ENCODE measurements at regions not wholly inside any gene's neighbourhood (a gene's known extent, or its start where the extent isn't known, plus 50 kb on each side); places are given as distances from the start of the nearest gene placed in this dataset.

GRCh38 chr7:85823396-85824080 lies 636.7 kb upstream of the SEMA3D start:
- H3K23ac ChIP-seq (ENCODE audit: insufficient read length): no peak overlapping the region

More at GRCh38 chr7:85823396-85824080, 636.7 kb upstream of the SEMA3D start:
- H3K36me3 ChIP-seq (ENCODE audit: control insufficient read depth in 2 of 4, insufficient read depth in 4 of 4, low read length in 3 of 4): no peaks in the 10 kb centered on the region
- CTCF ChIA-PET (ENCODE audit: partially characterized antibody): interaction anchor here (0.7 to 1.2 kb wide), 2 partner anchors 13 to 71 kb away, joined by 3 read pairs; no protein-coding TSS in a partner anchor
- H3K14ac ChIP-seq (ENCODE audit: insufficient read length): no peak overlapping the region
- no peaks in the 10 kb centered on the region for H4K20me1 ChIP-seq (replicated peaks in 1 of 2; ENCODE audit: control insufficient read depth in 1 of 2, insufficient read depth in 2 of 2, low read length in 2 of 2)
- no peak overlapping the region for H3K27ac ChIP-seq (ENCODE audit: low read depth, low read length)
- no peak overlapping the region for H3K18ac ChIP-seq (ENCODE audit: extremely low read depth, low read length)
- 88% methylated on average over 8 of the region's 8 CpGs; no CpG with 5 or more reads in 1 of the 2 experiments for WGBS, 2 experiments (ENCODE audit: extremely low coverage in 1 of 2, insufficient coverage in 1 of 2, insufficient read length in 1 of 2, insufficient replicate concordance in 2 of 2, low coverage in 1 of 2, low lambda C conversion rate in 2 of 2, missing lambda C conversion rate in 1 of 2)
- no peaks in the 10 kb centered on the region; a peak in 1 of 7 replicates for H3K4me1 ChIP-seq (replicated peaks in 1 of 4; ENCODE audit: control insufficient read depth in 3 of 4, insufficient read depth in 4 of 4, low read length in 3 of 4)
- no peaks in the 10 kb centered on the region; a peak in 1 of 7 replicates for H3K27me3 ChIP-seq (replicated peaks in 1 of 4; ENCODE audit: control insufficient read depth in 3 of 4, extremely low read depth in 1 of 4, insufficient read depth in 3 of 4, low read length in 3 of 4)
- no peak overlapping the region for H2BK120ac ChIP-seq (replicated peaks; ENCODE audit: low read depth, low read length)
- no peak overlapping the region for H3K4ac ChIP-seq (replicated peaks; ENCODE audit: insufficient read length, low read depth, low read length)
- no peak overlapping the region for H2AFZ ChIP-seq (ENCODE audit: low read length)
- H3K23me2 ChIP-seq (ENCODE audit: low read depth, low read length): no peaks in the 10 kb centered on the region
- H3K4me3 ChIP-seq (ENCODE audit: extremely low read depth in 1 of 4, insufficient read depth in 2 of 4, low read depth in 3 of 4, low read length in 4 of 4): no peak overlapping the region
- H3K4me2 ChIP-seq (ENCODE audit: insufficient read depth in 1 of 2, low read depth in 2 of 2, low read length in 2 of 2): no peak overlapping the region
- no peaks in the 10 kb centered on the region for H3K79me1 ChIP-seq (ENCODE audit: low read depth, low read length)
- no peak for DNase-seq (ENCODE audit: low read depth in 1 of 2, low spot score in 2 of 2)
- H4K91ac ChIP-seq (replicated peaks; ENCODE audit: insufficient read length, low read length): no peak overlapping the region
- no peak overlapping the region for H3K9ac ChIP-seq (replicated peaks in 1 of 4; ENCODE audit: extremely low read depth in 1 of 4, low read depth in 3 of 4, low read length in 3 of 4)
- POLR2A ChIA-PET (ENCODE audit: partially characterized antibody): no interaction called here
- no peak overlapping the region for H2AK5ac ChIP-seq (ENCODE audit: low read depth, low read length)
- H2BK5ac ChIP-seq (ENCODE audit: low read depth, low read length): no peak overlapping the region
- no peak overlapping the region for H2BK15ac ChIP-seq (ENCODE audit: low read length)
- no peaks in the 10 kb centered on the region for H3K9me3 ChIP-seq (ENCODE audit: insufficient read depth in 2 of 2, low read depth in 1 of 2, low read length in 1 of 2)
- H4K8ac ChIP-seq (ENCODE audit: extremely low read depth, insufficient read depth, low read length): no peak overlapping the region
- no peak for TF ChIP-seq GABPA (IDR thresholded peaks at IDR 0.05; ENCODE audit: borderline replicate concordance, insufficient read depth, low read length)
- TF ChIP-seq TEAD4 (IDR thresholded peaks at IDR 0.05; ENCODE audit: low read depth, low read length): no peak
- no peak for TF ChIP-seq SIRT6 (IDR thresholded peaks at IDR 0.05; ENCODE audit: low read length)
- no peak for TF ChIP-seq BACH1 (IDR thresholded peaks at IDR 0.05; ENCODE audit: low read length)
- no peak for FAIRE-seq
- H2BK12ac ChIP-seq (ENCODE audit: low read depth, low read length): no peak overlapping the region
- H2BK20ac ChIP-seq (ENCODE audit: low read length): no peak overlapping the region
- no peak overlapping the region for H3K56ac ChIP-seq (replicated peaks; ENCODE audit: insufficient read length, low read depth, low read length)
- H3K79me2 ChIP-seq (ENCODE audit: control insufficient read depth in 1 of 2, insufficient read depth in 2 of 2, low read length in 2 of 2): no peaks in the 10 kb centered on the region
- H4K5ac ChIP-seq (ENCODE audit: insufficient read length, low read depth, low read length): no peak overlapping the region

All from H1 (cell line).